Colon (tissue), 2 donors: ENCODE measurements at regions not wholly inside any gene's neighbourhood (a gene's known extent, or its start where the extent isn't known, plus 50 kb on each side); places are given as distances from the start of the nearest gene placed in this dataset.

Experiments
- FAIRE-seq: peaks from 2 replicates; lab custom pipeline; 2012; peaks lifted over from hg19 to GRCh38; lab: Jason Lieb, UNC
- donor health status: control.
- donor health status: control.

DNA sequence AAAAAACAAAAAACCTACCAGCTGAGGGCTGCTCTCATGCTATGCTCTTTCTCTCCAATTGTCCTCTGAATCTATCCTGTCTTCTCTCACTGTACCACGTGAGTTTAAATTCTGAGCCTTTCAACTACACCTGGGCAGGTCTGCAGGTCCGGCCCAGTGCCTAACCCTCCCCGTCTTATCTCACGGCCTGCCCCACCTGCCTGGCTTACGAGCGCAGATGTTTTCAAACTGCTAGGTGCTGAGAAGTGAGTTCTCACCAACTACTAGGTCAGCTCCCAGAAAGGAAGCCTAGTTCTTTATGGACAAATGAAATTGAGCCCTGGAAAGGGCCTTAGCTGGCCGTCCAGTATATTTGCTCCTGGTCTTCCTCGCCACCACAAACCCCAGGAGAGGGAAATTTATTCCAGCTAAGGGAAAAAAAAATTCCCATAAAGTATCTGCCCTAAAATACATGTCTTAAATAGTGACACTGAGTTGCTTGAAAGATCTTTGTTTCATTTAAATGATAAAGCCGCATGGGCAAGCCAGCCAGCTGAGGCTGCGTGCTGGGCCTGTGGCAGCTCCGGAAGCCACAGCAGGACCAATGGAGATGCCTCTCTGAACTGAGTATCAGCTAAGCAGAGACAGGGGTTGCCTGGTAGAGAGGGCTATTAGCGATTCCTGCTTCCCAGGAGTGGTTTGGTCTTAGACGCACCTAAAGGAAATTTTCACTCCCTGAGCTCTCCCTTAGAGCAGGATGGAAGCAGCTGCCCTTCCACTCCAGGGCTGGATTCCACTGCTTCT is 92.5 kb upstream of the NCK2 start:
- FAIRE-seq: no peak

DNA sequence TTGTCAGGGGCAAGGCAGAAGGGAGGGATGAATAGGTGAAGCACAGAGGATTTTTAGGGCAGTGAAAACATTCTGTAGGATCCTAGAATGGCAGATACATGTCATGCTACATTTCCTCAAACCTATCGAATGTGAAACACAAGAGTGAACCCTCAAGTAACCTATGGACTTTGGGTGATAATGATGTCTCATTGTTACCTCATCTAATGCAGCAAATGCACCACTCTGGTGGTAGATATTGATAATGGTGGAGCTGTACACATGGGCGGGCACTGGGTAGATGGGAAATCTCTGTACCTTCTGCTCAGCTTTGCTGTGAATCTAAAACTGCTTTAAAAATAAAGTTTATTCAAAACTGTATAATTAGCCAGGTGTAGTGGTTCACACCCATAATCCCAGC is 95.2 kb upstream of the NCK2 start:
- no peak for FAIRE-seq

DNA sequence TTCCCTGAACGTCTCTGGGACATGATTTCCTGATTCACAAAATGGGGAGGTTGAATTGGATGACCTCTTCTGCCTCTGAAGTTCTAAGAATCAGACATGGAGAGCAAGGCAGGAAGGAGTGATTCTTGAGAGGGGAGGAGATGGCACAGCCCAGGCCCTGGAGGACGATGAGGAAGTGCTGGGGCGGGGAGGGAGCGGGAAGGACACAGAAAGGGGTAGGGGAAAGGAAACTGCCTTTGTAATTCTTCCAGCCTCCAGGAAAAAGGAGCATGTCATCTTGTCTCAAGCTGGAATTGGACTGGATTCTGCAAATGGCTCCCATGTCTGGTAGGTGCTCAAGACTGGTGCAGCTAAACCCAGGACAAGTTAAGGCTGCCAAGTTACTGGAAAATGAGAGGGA is 97.0 kb upstream of the NCK2 start:
- no peak for FAIRE-seq

DNA sequence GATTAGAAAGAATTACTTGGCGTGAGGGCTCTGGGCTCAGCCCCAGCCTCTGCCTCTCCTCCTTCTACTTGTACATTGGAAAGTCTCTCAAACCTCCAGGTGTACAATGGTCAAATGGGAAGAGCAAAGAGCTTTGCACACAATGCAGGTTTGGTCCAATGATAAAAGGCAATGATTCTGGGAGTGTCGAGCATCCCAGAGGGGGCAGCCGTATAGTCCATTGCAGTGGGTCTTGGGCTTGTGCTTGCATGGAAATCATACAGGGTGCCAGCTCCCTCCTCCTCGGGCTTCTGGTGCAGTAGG is 98.0 kb upstream of the NCK2 start:
- no peak for FAIRE-seq

DNA sequence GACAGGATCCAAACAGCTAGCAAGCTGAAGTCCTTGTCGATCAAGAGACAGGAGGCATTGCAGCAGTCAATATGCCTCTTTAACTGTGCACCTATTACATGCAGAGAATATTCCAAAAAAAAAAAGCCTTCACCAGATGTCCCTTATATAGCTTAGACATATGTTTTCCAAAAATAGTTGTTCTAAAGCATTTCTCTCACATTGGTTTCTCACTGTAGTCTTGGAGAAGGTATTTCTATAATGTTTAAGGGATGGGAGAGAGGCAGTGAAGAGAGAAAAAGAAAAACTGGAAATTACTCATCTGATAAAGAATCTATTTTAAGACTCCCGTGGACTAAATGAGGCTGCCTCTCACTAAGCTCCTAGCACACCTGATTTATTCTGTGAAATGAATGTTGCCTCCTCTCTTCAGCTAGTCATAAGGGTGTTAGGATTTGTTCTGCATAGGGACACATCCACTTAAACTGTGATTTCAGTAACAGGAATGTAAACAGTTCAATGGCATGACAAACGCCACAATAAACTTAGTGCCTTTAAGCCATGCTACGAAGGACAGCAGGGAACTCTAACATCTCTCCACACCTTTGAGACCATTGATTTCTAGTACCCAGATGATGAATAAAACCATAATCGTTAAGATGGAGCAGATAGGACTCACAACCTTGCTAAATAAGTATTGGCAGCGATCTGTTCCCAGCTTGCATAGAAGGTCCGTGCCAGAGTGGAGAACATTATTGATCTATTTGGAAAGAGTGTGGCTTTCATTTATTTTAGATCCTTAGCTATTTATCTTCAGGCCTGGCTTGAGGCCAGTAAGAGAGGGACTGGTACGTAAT is 98.6 kb upstream of the NCK2 start:
- no peak for FAIRE-seq

DNA sequence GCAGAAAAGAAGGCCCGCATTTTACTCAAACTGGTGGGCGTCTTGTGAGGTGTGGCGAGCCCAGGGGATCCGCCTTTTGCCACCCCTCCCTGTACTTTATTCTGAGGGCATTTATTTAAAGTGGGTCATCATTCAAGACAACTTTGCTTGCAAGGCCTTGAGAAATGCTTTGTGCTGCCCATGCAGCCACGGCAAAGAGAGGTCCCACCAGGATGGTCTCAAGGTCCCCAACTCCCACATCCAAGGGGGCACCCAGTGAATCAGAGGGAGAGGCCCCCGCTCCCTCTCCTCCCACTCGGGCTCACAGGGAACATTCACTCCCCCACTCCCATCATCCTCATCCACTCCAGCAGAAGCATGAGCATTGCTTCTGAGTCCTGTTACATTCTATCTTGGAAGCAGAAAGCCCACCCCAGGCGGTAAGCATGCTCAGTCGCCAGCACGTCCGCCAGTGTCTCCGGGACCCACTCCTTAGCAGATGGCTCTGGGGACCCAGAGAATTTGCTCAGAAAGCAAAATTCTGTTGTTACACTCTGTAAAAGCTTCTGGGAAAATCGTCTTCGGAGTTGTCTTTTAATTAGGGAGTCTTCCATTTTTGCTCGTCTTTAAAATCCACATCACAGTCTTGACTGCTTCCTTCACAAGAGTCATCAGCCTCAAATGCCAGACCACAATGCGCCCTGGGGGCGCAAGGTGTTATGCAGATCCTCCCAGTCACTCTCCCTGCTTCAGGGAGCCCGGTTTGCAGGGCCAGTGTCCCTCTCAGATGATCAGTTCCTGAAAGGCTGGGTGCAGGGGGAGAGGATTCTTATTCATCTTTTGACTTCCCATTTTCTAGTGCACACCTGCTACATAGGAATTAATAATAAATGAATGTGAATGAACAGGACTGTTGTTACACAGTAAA is 99.4 kb upstream of the NCK2 start:
- FAIRE-seq: no peak

DNA sequence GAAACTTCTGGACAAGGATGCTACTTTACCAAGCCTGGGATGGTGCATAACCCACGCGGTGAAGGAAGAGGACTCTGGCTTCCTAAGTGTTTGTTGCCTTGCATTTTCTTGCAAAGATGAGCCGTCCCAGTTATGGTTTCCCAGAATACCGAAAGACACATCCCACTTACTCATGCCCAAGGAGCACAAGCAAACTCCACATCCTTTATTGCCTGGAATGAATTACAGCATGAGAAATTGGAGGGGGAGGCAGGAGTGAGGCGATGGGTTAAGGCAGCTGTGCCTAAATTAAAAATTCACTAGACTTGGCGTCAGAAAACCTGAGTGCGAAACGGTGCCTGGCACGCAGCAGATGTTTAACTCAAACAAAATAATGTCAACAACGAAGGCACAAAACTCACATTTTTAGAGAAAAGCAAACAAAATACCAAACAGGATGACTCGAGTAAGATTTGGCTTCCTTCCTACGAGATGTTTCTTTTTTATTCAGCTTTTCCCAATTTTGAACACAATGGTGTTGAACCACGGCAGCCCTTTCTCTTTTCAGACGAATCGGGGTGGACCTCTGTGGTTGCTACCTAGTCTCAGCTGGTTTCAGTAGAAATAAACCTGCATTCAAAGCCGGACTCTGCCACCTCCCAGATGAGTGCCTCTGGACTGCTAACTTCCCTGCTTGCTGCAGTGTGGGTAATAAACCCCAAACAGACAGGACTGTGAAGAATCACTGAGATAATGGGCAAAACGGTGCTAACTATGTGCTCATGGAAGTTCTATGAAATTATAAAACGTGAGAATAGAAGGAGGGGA is 100.3 kb upstream of the NCK2 start:
- FAIRE-seq: no peak

DNA sequence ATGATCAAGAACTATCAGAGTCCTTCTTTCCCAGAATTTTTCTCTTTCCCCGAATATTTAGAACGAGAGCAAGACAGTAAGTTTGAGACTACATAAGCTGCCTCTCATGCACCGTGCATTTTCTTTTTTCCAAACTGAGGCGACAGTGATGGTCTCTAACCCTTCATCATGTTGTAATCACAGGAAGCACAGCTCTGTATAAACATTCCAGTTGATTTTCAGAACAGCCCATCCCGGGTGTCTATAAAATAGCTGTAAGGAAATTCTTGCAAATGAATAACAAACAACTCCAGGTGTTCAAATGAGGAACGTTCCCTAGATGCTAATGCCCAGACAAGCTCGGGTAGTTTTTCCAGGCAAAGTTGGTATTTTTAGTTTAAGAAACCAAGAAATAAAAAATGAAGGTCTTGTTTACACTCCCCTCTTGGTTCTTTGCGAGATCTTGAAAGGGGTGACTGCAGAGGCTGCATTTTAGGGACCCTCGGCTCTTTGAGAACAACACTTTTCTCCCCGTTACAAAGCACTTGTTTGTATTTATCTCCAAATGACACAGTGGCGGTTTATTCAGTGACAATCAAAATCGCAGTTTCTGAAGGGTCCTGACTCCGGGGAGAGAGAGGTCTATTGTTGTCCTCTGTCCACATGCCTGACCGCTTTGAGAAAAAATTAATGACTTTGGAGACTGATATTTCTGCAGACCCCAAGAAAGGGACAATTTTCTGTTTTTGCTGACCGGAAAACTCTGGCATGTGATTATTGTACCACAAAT is 101.1 kb upstream of the NCK2 start:
- no peak for FAIRE-seq

DNA sequence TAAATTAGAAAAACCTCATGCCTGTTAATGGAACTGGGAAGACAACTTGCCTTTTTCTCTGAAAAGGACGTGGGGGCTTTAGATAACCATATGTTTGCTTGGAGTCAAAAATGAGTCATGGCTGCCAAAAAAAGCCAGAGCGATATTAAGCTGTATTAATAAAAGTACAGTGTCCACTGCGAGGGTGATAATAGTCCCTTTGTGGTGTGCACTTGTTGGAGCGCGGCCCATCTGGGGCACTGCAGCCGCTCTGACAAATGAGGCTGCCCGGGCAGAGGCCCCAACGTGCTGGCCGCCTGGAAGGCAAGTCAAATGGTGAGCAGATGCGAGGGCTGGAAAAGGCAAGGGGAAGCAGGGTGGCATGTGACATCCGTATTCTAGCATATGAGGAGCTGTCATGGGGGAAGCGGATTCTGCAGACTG is 103.3 kb upstream of the NCK2 start:
- no peak for FAIRE-seq

DNA sequence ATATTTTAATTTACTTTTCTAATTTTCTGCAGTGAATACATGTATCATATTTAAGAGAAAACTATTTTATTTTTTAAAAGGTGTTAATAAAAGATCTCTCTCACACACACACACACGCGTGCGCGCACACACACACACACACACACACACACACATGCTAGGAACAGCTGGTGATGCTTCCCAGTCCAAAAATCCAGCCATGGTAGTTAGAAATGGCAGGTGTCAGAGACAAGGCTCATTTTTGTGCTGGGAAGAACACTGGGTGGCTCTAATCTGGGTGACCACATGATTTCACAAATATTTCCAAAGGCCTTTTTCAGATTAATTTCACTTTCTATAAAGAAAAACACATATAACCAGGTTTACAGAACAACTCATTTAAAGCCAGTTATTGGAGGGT is 104.5 kb upstream of the NCK2 start:
- no peak for FAIRE-seq

DNA sequence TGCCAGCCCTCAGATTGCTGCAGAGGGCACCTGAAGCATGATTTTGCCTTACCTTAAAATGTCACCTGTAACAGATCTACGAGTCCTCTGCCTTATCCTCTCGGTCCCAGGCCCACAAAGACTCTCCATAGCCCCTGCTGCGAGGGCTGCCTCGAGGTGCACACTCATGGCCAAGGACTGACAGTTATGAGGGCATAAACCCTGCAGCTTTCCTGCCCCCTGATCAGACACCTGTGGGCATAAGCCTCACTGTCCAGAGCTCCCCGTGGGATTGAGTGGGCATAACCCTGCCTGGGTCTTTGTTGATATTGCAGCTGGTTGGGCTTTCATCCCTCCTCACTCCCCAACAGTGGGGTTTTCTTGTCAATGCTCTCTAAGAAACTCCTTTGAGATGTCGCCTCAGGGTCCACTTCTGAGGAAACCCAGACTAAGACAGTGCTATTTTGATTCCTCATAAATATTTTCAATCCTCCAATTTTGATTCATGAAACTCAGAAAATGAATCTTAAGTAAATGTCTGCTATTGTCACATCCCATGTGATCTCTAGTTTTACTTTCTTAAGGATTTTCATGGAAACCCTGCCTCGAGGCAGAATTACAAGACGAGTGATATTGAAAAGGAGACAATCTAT is 108.5 kb upstream of the NCK2 start:
- no peak for FAIRE-seq

DNA sequence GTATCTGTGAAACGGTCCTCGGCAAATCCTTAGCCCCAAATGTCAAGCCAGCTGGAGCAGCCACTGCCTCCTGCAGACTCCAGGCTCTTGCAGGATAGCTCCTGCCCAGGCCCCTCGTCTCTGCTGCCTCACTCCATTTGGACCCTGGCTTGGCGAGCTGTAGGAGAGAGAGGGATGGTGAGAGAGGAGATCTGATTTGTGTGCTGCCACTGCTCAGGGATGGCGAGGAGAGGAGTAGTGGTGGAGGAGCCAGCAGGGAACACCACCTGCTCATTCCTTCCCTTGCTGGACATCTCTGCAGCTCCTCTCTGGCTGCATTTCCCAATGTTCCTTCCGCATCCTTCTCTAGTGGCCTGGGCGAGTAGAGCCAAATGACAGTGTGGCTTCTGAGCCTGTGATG is 109.1 kb upstream of the NCK2 start:
- FAIRE-seq: no peak

DNA sequence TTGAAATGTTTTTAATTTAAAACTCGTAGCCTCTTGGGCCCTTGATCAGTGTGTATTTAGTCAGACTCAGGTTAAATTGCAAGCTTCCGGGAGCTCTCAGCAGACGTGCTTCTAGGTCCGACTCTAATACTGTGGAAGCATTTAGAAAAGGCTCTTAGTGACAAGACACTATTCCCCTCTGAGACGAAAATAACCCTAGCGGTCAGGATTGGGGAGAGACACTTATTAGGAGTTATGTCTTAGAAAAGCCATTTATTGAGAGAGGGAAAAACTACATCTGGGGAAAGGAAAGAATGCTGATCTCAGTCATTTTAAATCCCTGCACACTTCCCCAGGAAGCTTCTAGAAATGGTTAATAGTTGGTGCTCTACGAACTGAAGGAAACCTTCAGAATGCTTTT is 110.5 kb upstream of the NCK2 start:
- FAIRE-seq: no peak

DNA sequence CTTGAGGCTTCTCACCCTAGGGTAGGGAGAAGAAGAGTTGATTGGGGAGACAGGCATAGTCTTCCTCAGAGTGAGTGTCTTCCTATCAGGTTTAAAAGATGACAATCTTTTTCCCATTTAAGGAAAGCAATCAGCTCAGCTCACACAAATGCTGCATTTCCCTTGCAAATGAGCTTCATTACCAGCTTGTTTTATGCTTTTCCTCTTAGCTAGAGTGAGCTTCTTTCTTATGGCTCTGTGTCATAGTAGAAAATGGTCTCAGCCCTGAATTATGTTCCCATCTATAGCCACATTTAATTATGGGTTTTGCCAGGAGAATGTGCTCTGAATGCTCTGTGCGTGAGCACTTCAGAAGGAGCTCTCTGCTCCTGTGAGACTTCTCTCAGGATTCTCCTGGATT is 112.8 kb upstream of the NCK2 start:
- FAIRE-seq: no peak

DNA sequence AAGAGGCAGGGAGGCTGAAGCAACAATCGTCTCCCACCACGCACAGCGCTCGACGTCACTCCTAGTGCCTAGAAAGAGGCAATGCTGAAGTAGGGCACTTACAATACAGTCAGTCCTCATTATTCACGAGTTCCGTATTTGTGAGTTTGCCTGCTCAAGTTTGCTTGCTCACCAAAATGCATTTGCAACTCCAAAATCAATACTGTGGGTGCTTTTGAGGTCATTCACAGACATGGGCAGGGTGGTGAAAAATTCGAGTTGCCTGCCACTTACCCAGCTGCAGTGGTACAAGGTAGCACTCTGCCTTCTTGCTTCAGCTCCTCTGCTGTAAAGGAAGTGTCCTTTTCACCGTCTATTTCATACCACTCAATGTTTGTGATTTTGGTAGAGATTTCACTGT is 113.7 kb upstream of the NCK2 start:
- FAIRE-seq: no peak

DNA sequence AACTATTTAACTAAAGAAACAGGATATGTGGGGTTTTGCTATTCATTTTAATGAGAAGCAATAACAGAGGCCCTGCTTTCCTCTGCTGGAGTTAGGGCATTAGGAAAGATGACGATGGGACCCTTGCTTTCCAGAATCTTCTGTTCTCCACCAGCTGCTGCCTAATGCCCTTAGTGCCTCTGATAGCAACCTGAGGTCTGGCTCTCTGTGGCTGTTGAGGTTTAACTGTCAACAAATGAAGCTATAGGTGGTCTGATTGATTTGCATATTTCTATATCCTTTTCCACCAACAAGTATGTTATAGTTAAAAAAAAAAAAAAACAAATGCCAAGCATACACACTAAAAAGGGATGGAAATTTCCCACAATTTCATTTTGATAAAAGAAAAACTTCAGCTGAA is 115.1 kb upstream of the NCK2 start:
- no peak for FAIRE-seq

DNA sequence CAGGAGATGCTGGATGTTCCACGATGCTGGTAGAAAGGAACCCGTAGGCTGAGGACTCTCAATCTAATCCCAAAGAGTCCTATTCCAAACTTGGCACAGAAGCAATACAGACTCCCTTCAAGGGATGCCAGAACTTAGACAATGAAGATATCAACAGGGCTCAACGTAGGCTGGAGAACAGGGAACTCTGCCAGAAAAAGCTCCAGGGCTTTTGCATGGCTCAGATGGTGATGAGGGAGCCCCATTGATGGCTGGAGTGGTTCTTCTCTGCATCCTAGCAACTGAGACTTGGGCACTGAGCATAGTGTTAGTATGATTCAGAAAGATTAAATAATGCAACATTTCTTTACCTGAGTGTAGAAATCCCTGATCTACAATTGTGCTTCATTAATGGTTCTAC is 117.2 kb upstream of the NCK2 start:
- no peak for FAIRE-seq

DNA sequence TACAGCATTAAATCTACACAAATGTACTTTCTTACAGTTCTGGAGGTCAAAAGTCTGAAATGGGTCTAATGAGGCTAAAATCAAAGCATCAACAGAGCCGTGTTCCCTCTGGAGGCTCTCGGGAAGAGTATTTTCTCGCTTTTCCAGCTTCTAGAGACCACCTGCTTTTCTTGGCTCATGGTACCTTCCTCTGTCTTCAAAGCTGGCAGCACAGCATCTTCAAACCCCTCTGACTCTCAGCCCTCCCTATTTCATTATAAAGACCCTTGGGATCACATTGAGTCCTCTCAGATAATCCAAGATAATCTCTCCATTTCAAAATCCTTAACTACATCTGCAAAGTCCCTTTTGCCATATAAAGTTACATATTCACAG is 117.8 kb upstream of the NCK2 start:
- FAIRE-seq: no peak

DNA sequence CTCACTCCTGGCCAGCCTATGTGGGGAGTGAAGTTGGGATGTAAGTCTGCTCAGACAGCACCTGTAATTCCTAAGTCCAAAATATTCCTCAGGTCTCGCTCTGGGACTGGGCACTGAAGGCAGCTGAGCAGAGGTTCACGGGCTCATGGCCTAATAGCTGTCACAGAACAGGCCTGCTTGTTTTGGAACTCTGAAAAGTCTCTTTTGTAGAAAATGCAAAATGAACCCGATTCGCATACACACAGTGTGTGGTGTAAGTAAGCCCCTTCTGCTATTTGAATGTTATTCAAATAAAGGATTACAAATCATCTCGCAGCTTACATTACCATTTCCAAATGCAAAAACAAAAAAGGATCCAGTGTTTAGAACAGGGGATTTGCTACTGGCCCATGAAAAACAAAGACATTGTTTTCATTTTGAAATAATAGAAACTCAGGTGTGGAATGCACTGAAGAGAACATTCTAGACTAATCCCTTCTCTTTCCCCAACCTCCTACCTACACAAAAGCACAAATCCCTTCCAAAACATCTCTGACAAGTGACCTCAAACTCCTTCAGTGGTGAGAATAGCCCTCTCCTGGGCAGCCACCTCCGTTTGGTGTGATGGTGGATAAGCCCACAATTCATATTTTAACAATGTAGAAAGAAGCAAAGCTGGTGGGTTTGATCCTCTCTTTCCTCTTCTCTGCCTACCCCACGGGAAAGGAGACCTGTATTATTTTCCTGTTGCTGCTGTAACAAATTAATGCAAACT is 118.3 kb upstream of the NCK2 start:
- no peak for FAIRE-seq

DNA sequence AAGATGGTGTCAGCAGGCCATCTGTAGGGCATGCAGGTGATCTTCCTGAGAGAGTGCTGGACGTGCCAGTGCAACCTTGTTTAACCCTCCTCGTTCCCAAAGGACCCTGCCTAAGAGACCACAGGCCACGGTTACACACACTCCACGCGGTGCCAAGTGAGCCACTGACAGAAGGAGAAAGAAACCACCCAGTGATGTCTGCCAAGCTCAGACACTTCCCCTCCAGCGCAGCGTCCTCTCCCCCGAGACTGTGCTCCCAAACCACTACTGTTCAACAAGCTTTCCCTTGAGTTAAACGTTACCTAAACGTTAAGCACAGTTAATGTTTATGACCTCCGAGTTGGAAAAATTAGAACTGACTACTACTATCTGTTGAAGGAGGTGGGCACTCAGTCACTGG is 119.1 kb upstream of the NCK2 start:
- no peak for FAIRE-seq
